WTC11 (cell line): ENCODE measurements at regions not wholly inside any gene's neighbourhood (a gene's known extent, or its start where the extent isn't known, plus 50 kb on each side); places are given as distances from the start of the nearest gene placed in this dataset.

Source experiments
- CTCF ChIP-seq: fragments of 200-600 bp; IDR thresholded peaks from 2 replicates; pipeline ENCODE4 v1.8.0; 2022; ENCODE audit warnings: antibody characterized with exemption
- GTF2I ChIP-seq: fragments of 250-450 bp; sonication (Bioruptor Pico); conservative IDR thresholded peaks from 2 replicates; pipeline ENCODE4 v1.4.0; 2021; ENCODE audit warnings: mild to moderate bottlenecking
- OVOL2 ChIP-seq: fragments of 250-450 bp; sonication (Bioruptor Pico); IDR thresholded peaks from 2 replicates; pipeline ENCODE4 v1.9.0; 2021; ENCODE audit warnings: mild to moderate bottlenecking, borderline replicate concordance
- USF1 ChIP-seq: sonication (generic); formaldehyde crosslinking; IDR thresholded peaks from 2 replicates; pipeline ENCODE4 v1.8.0; 2022; ENCODE audit warnings: mild to moderate bottlenecking, missing genetic modification reagents
- ZNF671 ChIP-seq: fragments of 250-450 bp; sonication (Bioruptor Pico); IDR thresholded peaks from 2 replicates; pipeline ENCODE4 v1.8.0; 2021; ENCODE audit warnings: mild to moderate bottlenecking

GRCh38 chr1:42002220-42002619 lies 83.5 kb upstream of the HIVEP3 start:
- TF ChIP-seq USF1 (CRISPR knock-in tag) (no peak), OVOL2 (CRISPR knock-in tag) (no peak), CTCF (no peak), GTF2I (CRISPR knock-in tag) (no peak), ZNF671 (CRISPR knock-in tag) (no peak)
